Renal cortex interstitium (tissue), 11 donors: ENCODE measurements at regions not wholly inside any gene's neighbourhood (a gene's known extent, or its start where the extent isn't known, plus 50 kb on each side); places are given as distances from the start of the nearest gene placed in this dataset.
"Not testable (repeated sequence)": the region's sequence is repeated elsewhere in the genome, so short reads cannot be mapped to it uniquely, and the experiment has no call there.

ENCODE experiments used
- DNase-seq, 11 donors: peaks; one replicate each; pipeline ENCODE4 v3.0.0-alpha.2; 2013; ENCODE audit warnings: low read depth in 9 of 11, low spot score in 4 of 11; ENCODE audit errors: extremely low read depth in 1 of 11

DNA sequence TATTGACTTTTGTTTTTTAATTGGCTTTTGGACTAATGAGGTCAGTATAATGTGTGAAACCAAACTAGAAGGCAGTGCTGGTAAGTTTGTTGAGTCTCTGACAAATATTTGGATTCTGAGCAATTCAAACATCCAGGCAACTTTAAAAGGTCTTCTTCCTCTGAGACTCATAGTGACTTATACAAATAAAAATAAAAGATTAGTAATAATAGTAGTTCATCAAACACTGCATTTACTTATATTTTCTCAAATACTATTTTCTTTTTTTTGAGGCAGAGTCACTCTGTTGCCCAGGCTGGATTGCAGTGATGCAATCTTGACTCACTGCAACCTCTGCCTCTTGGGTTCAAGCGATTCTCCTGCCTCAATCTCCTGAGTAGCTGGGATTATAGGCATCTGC lies 337.9 kb downstream of the DAD1 start:
- no peak for DNase-seq

- DNase-seq, result no peak
Measured at GRCh38 chr14:22249770-22250169, 339.3 kb downstream of the DAD1 start.

DNA sequence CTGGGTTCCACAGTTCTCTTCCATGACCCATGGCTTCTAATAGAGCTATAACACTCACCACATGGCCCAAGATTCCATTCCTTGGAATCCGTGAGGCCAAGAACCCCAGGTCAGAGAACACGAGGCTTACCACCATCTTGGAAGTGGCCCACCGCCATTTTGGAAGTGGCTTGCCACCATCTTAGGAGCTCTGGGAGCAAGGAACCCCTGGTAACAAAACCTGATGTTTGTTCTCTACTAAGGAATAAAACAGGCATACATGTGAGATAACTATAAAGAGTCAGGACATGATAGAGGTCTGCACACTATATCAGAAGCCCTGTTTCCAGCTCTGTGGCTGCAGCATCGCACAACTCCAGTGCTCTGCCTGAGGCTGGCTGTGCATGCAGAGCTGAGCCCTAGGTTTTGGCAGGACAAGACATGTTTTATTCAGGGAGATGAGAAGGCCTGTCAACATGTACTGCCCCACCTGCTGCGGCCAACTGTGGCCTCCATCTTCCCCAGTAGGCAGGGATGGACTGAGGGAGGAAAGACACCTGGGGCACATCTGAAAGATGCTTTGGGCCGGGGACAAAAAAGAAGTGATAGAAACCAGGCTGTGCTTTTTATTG lies 344.9 kb downstream of the DAD1 start:
- no peak for DNase-seq

GRCh38 chr14:22238320-22238719 lies 350.7 kb downstream of the DAD1 start:
- DNase-seq, result not testable (repeated sequence)

- no peak for DNase-seq
Measured at GRCh38 chr14:22233377-22233776, 355.6 kb downstream of the DAD1 start.

DNA sequence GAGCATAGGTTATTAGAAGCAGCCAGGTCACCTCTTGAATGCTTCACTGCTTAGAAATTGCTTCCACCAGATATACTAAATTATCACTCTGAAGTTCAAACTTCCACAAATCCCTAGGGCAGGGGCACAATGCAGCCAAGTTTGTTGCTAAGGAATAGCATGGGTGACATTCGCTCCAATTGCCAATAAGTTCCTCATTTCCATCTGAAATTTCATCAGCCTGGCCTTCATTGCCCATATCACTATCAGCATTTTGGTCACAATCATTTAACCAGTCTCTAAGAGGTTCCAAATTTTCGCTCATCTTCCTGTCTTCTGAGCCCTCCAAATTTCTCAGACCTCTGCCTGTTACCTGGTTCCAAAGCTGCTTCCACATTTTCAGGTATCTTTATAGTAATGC lies 356.1 kb downstream of the DAD1 start:
- no peak for DNase-seq

- no peak for DNase-seq
Measured at GRCh38 chr14:22232486-22232885, 356.5 kb downstream of the DAD1 start.

GRCh38 chr14:22231018-22231417 lies 358.0 kb downstream of the DAD1 start:
- no peak for DNase-seq

GRCh38 chr14:22230517-22230916 lies 358.5 kb downstream of the DAD1 start:
- DNase-seq, result no peak

DNA sequence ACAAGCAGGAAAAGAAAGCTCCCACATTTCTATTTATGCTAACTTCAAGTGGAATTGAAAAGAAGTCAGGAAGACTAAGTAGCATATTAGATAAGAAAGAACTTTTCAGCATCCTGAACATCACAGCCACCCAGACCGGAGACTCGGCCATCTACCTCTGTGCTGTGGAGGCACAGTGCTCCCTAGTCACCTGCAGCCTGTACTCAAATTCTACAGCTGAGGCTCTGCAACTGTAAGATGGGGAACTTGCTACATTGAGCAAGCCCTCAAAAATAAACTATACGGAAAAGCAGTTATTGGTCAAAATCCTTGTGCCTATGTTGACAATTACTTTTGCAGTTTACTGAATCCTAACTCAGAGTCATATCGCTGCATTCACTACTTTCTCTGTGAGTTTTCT lies 361.9 kb downstream of the DAD1 start:
- DNase-seq, result no peak

DNA sequence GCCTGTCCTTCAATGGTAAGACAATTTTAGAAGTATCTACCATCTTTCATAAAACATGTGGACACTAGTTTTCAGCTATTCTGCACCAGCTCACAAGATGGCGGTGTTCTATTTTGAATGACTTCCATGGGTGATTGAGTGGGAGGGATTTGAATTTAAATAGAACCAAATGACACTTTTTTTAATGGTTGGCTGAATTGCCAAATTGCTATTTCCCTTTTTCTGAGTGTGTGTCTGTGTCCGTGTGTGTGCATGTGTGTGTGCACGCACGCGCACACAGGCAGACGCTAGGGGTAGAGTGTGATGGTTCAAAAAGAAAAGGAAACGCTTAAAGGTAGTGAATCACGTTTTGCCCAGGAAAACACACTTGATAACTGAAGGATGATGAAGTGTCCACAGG lies 362.6 kb downstream of the DAD1 start:
- DNase-seq, result no peak

DNA sequence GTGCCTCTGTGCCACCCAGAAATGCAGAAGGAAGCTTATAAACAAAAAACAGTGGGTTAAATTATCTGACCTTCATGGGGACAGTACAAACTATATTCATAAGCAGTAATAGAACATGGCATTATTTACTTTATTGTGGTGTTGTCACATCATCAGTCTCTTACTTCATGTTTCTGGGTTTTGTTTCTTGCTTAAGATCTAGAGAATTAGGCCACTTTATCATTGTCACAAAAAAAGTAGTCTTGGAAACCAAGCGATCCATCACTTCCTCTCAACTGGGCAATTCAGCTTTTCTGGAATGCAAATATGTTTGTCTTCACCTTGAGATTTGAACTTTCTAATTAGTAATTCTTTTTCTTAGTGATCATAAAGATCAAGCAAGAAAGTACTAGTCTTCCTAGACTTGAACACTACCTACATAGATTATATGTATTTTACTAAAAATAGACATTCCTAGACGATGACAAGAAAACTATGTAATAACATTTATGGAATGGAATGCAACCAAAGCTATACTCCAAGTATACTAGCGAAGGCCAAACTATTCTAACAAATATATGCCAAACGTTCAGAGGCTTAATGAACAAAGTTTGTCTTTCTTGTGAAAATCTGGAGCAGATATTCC lies 363.4 kb downstream of the DAD1 start:
- DNase-seq, result no peak

DNA sequence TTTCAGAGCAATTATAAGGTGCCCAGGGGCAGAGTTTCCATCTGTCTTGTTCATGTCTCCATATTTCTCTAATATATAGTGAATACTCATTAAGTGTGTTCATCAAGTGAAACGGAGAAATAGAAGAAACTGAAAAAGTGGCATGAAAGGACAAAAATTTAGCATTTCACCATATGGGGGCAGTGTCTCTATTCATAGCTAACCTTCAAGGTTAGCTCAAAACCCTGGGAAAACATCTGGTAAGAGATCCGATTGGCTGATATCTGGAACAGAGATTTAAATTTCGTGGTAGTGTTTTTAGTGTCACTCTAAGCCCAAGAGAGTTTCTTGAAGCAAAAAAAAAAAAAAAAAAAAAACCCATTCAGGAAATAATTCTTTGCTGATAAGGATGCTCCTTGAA lies 367.5 kb downstream of the DAD1 start:
- no peak for DNase-seq

- DNase-seq, result no peak
Measured at GRCh38 chr14:22220427-22220826, 368.6 kb downstream of the DAD1 start.

DNA sequence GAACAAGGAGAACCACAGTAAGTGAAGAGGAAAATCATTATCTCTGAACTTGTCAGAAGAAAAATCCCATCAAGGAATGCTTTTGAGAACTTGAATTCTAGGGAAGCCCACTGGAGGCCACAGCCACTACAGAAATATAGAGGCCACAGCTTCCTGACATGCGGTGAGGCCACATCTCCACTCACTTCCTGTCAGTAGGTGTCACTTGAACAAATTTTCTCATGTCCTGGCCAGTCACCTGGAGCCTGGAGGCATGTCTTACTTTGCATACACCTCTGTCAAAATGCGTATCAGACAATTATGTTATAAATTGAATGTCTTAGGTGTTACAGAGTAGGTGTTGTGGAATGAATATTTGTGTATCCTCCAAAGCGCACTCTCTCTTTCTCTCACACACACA lies 370.3 kb downstream of the DAD1 start:
- no peak for DNase-seq

DNA sequence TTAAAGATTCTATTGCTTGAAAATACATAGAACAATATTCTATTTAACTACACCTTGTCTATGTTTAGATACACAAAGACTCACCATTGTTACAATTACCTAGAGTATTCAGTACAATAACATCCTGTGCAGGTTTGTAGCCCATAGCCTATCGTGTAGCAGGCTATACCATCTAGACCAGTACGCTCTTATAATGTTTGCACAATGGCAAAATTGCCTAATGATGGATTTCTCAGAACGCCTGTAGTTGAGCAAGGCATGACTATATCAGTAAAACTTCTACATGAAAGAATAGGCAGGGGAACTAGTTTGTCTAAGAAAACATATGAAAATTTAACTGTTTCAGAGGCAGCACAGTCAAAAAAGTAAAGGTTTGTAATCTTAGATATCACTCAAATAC lies 375.9 kb downstream of the DAD1 start:
- DNase-seq, result no peak

GRCh38 chr14:22210906-22211305 lies 378.1 kb downstream of the DAD1 start:
- DNase-seq, result no peak

GRCh38 chr14:22210026-22210425 lies 379.0 kb downstream of the DAD1 start:
- no peak for DNase-seq

DNA sequence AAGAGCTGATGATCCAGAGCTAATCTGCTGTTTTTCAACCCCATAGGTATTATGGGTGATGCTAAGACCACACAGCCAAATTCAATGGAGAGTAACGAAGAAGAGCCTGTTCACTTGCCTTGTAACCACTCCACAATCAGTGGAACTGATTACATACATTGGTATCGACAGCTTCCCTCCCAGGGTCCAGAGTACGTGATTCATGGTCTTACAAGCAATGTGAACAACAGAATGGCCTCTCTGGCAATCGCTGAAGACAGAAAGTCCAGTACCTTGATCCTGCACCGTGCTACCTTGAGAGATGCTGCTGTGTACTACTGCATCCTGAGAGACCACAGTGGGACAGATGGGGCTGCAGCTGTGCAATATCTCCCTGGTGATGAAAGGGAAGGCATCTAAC lies 386.0 kb downstream of the DAD1 start:
- no peak for DNase-seq

GRCh38 chr14:22202313-22202712 lies 386.7 kb downstream of the DAD1 start:
- DNase-seq, result no peak

DNA sequence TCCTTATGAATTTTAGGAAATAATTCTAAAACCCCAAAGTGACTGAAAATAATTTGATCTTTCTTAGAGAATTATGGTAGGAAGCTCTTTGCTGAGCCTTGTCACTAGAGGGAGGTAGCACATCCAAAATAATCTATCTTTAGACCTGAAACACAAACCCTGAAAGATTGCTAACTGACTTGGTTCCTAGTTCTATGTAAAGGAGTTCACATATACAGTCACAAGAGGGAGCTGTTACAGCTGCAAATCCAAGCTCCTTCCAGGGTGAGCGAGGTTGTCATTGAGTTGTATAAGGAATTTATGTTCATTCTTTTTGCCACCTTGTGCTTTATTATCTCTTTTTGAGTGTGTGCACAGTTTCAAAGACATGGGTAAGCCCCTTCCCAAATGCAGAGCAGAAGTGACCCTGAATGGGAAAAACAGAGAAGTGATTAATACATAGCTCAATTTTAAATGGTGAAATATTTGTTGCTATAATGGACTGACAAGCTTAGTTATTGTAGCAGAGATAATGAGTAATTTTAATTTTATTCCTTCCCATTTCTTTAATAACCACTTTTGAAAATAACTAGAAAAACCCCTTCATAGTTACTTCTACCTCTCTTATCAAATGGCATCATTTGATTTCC lies 387.9 kb downstream of the DAD1 start:
- peak in 7 of 11 donors; percentile 2 to 21 (median 8) for DNase-seq
